CD4-positive, CD25-positive, alpha-beta regulatory T cell (primary cell): ENCODE measurements at regions not wholly inside any gene's neighbourhood (a gene's known extent, or its start where the extent isn't known, plus 50 kb on each side); places are given as distances from the start of the nearest gene placed in this dataset.

Source experiments
- ATAC-seq, 2 donors: fragments of 150-1000 bp; cut with Tn5 transposase; one replicate each; pipeline ENCODE4 v1.10.0; 2021; ENCODE audit warnings: low read depth in 2 of 2, moderate number of reproducible peaks in 2 of 2, moderate library complexity in 1 of 2
- DNase-seq, 3 donors: peaks; one replicate each; pipeline versions ENCODE4 v3.0.0 to v3.0.0-alpha.2; 2012 to 2022; ENCODE audit warnings: mixed read lengths in 1 of 3
- H3K27ac ChIP-seq: one replicate; pipeline ENCODE4 v1.7.0; 2013; ENCODE audit warnings: mild to moderate bottlenecking, low read length; ENCODE audit not compliant: insufficient read depth, poor library complexity, severe bottlenecking
- H3K27me3 ChIP-seq: one replicate; pipeline ENCODE4 v1.7.0; 2013; ENCODE audit warnings: low read length; ENCODE audit not compliant: control insufficient read depth, insufficient read depth
- H3K36me3 ChIP-seq: one replicate; pipeline ENCODE4 v1.7.0; 2013; ENCODE audit warnings: mild to moderate bottlenecking, low read length, moderate library complexity; ENCODE audit not compliant: control insufficient read depth, insufficient read depth
- H3K4me1 ChIP-seq: 2 replicates; pipeline ENCODE4 v1.7.0; 2013; ENCODE audit warnings: mild to moderate bottlenecking, low read length; ENCODE audit not compliant: insufficient read depth, control insufficient read depth, poor library complexity, severe bottlenecking
- H3K4me3 ChIP-seq: one replicate; pipeline ENCODE4 v1.7.0; 2013; ENCODE audit warnings: low read depth, mild to moderate bottlenecking, low read length, moderate library complexity
- H3K9me3 ChIP-seq, 2 experiments: 1 replicate in 1 of 2; 2 replicates in 1 of 2; pipeline ENCODE4 v1.7.0; 2013; ENCODE audit warnings: low read length in 2 of 2, mild to moderate bottlenecking in 1 of 2, moderate library complexity in 1 of 2; ENCODE audit not compliant: control insufficient read depth in 2 of 2
- H3K27ac Mint-ChIP-seq, 3 donors: one replicate each; pipeline ENCODE4 v1.8.0; 2020 to 2022; ENCODE audit warnings: mild to moderate bottlenecking in 3 of 3, mixed read lengths in 3 of 3, moderate library complexity in 2 of 3
- H3K27me3 Mint-ChIP-seq: one replicate; pipeline ENCODE4 v1.8.0; 2022; ENCODE audit warnings: mild to moderate bottlenecking, mixed read lengths
- H3K36me3 Mint-ChIP-seq: one replicate; pipeline ENCODE4 v1.8.0; 2020; ENCODE audit warnings: mixed read lengths
- H3K4me1 Mint-ChIP-seq, 4 donors: one replicate each; pipeline ENCODE4 v1.8.0; 2020 to 2022; ENCODE audit warnings: mixed read lengths in 4 of 4, mild to moderate bottlenecking in 1 of 4
- H3K4me3 Mint-ChIP-seq, 4 donors: one replicate each; pipeline ENCODE4 v1.8.0; 2020 to 2022; ENCODE audit warnings: mild to moderate bottlenecking in 4 of 4, mixed read lengths in 4 of 4, moderate library complexity in 3 of 4
- H3K9me3 Mint-ChIP-seq, 7 donors: one replicate each; pipeline ENCODE4 v1.8.0; 2020 to 2022; ENCODE audit warnings: mixed read lengths in 7 of 7, mild to moderate bottlenecking in 3 of 7, moderate library complexity in 2 of 7

DNA sequence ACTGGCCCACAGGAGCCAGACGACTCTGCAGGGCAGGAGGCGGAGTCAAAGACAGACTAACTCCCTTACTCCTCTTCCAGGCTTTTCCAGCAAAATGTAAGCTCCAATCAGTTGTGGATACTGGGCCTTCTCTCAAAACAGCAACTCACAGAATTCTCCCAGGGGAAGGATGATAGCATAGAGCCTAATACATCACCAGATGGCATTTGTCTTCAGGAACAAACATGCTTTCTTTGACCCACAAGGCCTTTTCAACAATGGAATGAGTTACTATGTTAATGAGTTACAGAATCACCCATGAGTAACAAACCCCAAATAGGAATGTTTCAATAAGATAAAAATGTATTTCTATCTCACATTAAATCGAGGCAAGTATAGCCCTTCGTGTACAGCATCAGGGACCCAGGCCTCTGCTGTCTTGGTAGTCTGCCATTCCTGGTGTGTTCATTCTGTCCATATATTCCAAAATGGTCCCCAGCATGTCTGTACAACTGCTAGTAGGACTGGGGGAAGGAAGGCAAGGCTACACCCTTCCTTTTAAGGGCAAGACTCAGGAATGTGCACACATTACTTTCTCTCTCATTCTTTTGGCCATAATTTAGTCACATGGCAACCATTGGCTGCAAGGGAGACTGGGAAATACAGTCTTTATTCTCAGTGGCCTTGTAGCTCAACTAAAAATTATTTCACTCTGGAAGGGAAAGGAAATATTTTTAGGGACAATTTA, 76.4 kb downstream of the BOD1L2 start:
- ATAC-seq, result no peak
- H3K27ac Mint-ChIP-seq, result no peak overlapping the region
- no peaks in the 10 kb centered on the region for H3K27me3 ChIP-seq
- no peak overlapping the region for H3K4me3 ChIP-seq
- H3K9me3 Mint-ChIP-seq, result peaks cover 0 to 6% (median 0%) of the 10 kb centered on the region in 7 donors
- no peak for DNase-seq
- no peaks in the 10 kb centered on the region for H3K36me3 Mint-ChIP-seq
- no peaks in the 10 kb centered on the region for H3K4me1 Mint-ChIP-seq
- H3K4me3 Mint-ChIP-seq, result no peak overlapping the region
- no peaks in the 10 kb centered on the region for H3K9me3 ChIP-seq
- no peaks in the 10 kb centered on the region for H3K4me1 ChIP-seq
- peaks cover 32% of the 10 kb centered on the region for H3K27me3 Mint-ChIP-seq
- no peaks in the 10 kb centered on the region for H3K36me3 ChIP-seq
- no peak overlapping the region for H3K27ac ChIP-seq

- Mint-ChIP-seq H3K27me3 (peaks cover 4% of the 10 kb centered on the region), H3K9me3 (peaks cover 0 to 9% (median 4%) of the 10 kb centered on the region in 7 donors), H3K36me3 (no peaks in the 10 kb centered on the region), H3K4me3 (no peak overlapping the region), H3K27ac (no peak overlapping the region), H3K4me1 (no peaks in the 10 kb centered on the region)
- Histone ChIP-seq H3K36me3 (no peaks in the 10 kb centered on the region), H3K4me3 (no peak overlapping the region), H3K9me3 (no peaks in the 10 kb centered on the region), H3K27ac (no peak overlapping the region), H3K27me3 (no peaks in the 10 kb centered on the region), H3K4me1 (no peaks in the 10 kb centered on the region)
- DNase-seq (no peak), ATAC-seq (no peak)
Observed at GRCh38 chr18:57230861-57231585, 84.1 kb downstream of the BOD1L2 start.

- ATAC-seq (no peak), DNase-seq (no peak)
- H3K36me3 ChIP-seq, result no peaks in the 10 kb centered on the region
- H3K4me1 ChIP-seq, result no peaks in the 10 kb centered on the region
- H3K4me3 Mint-ChIP-seq, result no peak overlapping the region
- H3K27ac ChIP-seq, result no peak overlapping the region
- H3K27me3 ChIP-seq, result no peaks in the 10 kb centered on the region
- peaks cover 0 to 9% (median 4%) of the 10 kb centered on the region in 7 donors for H3K9me3 Mint-ChIP-seq
- no peaks in the 10 kb centered on the region for H3K9me3 ChIP-seq
- H3K4me3 ChIP-seq, result no peak overlapping the region
- no peak overlapping the region for H3K27ac Mint-ChIP-seq
- no peaks in the 10 kb centered on the region for H3K4me1 Mint-ChIP-seq
- no peaks in the 10 kb centered on the region for H3K36me3 Mint-ChIP-seq
- peaks cover 4% of the 10 kb centered on the region for H3K27me3 Mint-ChIP-seq
Observed at GRCh38 chr18:57231864-57232263, 85.0 kb downstream of the BOD1L2 start.

- DNase-seq, result no peak
- Histone ChIP-seq H3K9me3 (no peaks in the 10 kb centered on the region), H3K36me3 (no peaks in the 10 kb centered on the region), H3K4me1 (no peaks in the 10 kb centered on the region), H3K27ac (no peak overlapping the region), H3K4me3 (no peak overlapping the region), H3K27me3 (no peaks in the 10 kb centered on the region)
- H3K27me3 Mint-ChIP-seq, result peaks cover 4% of the 10 kb centered on the region
- no peak for ATAC-seq
- no peak overlapping the region for H3K27ac Mint-ChIP-seq
- H3K4me1 Mint-ChIP-seq, result no peaks in the 10 kb centered on the region
- peaks cover 0 to 4% (median 0%) of the 10 kb centered on the region in 7 donors for H3K9me3 Mint-ChIP-seq
- H3K4me3 Mint-ChIP-seq, result no peak overlapping the region
- no peaks in the 10 kb centered on the region for H3K36me3 Mint-ChIP-seq
Observed at GRCh38 chr18:57234346-57234745, 87.5 kb downstream of the BOD1L2 start.

- no peaks in the 10 kb centered on the region for H3K36me3 Mint-ChIP-seq
Observed at GRCh38 chr18:57241869-57242268, 95.0 kb downstream of the BOD1L2 start.

GRCh38 chr18:57242285-57242684, 95.4 kb downstream of the BOD1L2 start:
- ATAC-seq (no peak), DNase-seq (no peak)
- H3K4me1 Mint-ChIP-seq, result no peaks in the 10 kb centered on the region
- H3K4me1 ChIP-seq, result no peaks in the 10 kb centered on the region
- no peaks in the 10 kb centered on the region for H3K27me3 ChIP-seq
- no peaks in the 10 kb centered on the region for H3K27me3 Mint-ChIP-seq
- H3K9me3 ChIP-seq, result no peaks in the 10 kb centered on the region
- no peaks in the 10 kb centered on the region for H3K36me3 Mint-ChIP-seq
- no peaks in the 10 kb centered on the region for H3K36me3 ChIP-seq
- H3K27ac Mint-ChIP-seq, result no peak overlapping the region
- H3K4me3 ChIP-seq, result no peak overlapping the region
- no peak overlapping the region for H3K27ac ChIP-seq
- H3K9me3 Mint-ChIP-seq, result peaks cover 0 to 7% (median 0%) of the 10 kb centered on the region in 7 donors
- H3K4me3 Mint-ChIP-seq, result no peak overlapping the region

More at GRCh38 chr18:57241869-57242268, 95.0 kb downstream of the BOD1L2 start:
- ATAC-seq, result no peak
- no peak for DNase-seq
- H3K4me3 ChIP-seq, result no peak overlapping the region
- Mint-ChIP-seq H3K4me1 (no peaks in the 10 kb centered on the region), H3K27ac (no peak overlapping the region), H3K4me3 (no peak overlapping the region), H3K27me3 (no peaks in the 10 kb centered on the region), H3K9me3 (peaks cover 0 to 7% (median 0%) of the 10 kb centered on the region in 7 donors)
- H3K27me3 ChIP-seq, result no peaks in the 10 kb centered on the region
- no peak overlapping the region for H3K27ac ChIP-seq
- H3K36me3 ChIP-seq, result no peaks in the 10 kb centered on the region
- no peaks in the 10 kb centered on the region for H3K9me3 ChIP-seq
- H3K4me1 ChIP-seq, result no peaks in the 10 kb centered on the region

DNA sequence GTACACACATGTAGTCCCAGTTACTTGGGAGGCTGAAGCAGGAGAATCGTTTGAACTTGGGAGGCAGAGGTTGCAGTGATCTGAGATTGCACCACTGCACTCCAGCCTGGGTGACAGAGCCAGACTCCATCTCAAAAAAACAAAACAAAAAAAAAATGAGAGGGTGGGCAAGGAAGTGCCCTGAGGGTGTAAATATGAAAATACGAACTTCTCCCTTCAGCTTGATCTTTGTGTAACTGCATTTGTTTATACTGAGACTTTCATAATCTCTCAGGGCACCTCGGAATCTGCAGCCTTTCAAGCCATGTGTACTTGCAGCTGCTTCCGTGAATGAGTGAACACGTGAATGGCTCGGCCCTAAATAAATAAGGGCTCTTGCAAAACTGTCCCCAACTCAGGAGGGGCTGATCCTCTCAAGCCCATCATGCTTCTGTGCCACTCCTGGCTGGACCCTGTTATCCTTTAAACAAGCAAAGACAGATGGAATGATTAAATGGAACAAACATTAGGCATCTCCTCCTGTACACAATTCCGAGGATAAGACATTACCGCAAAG, 96.8 kb downstream of the BOD1L2 start:
- no peaks in the 10 kb centered on the region for H3K9me3 ChIP-seq

More for the DNA sequence above, 96.8 kb downstream of the BOD1L2 start:
- Mint-ChIP-seq H3K27ac (no peak overlapping the region), H3K27me3 (no peaks in the 10 kb centered on the region), H3K4me3 (no peak overlapping the region), H3K4me1 (no peaks in the 10 kb centered on the region), H3K36me3 (no peaks in the 10 kb centered on the region), H3K9me3 (peaks cover 0 to 7% (median 0%) of the 10 kb centered on the region in 7 donors)
- Histone ChIP-seq H3K27me3 (no peaks in the 10 kb centered on the region), H3K4me1 (no peaks in the 10 kb centered on the region), H3K4me3 (no peak overlapping the region), H3K36me3 (no peaks in the 10 kb centered on the region), H3K27ac (no peak overlapping the region)
- ATAC-seq (no peak), DNase-seq (no peak)
